ENCODE measurements at regions not wholly inside any gene's neighbourhood (a gene's known extent, or its start where the extent isn't known, plus 50 kb on each side); places are given as distances from the start of the nearest gene placed in this dataset.

- Histone ChIP-seq H3K4me3 (ENCODE audit: low read length) (no peak overlapping the region), H4K20me1 (ENCODE audit: control insufficient read depth, insufficient read depth, low read depth, low read length) (no peaks in the 10 kb centered on the region), H3K4me1 (ENCODE audit: control insufficient read depth, low read length) (no peaks in the 10 kb centered on the region), H3K27me3 (ENCODE audit: control insufficient read depth, low read length) (no peaks in the 10 kb centered on the region), H3K4me2 (ENCODE audit: low read length) (no peak overlapping the region), H3K36me3 (ENCODE audit: control insufficient read depth, low read length) (no peaks in the 10 kb centered on the region), H3F3A (ENCODE audit: control insufficient read depth, insufficient read depth) (no peaks in the 10 kb centered on the region), H3K9me3 (ENCODE audit: control insufficient read depth, insufficient read depth, low read length) (no peaks in the 10 kb centered on the region), H3K79me2 (ENCODE audit: control insufficient read depth, low read length) (no peaks in the 10 kb centered on the region), H3K9me2 (replicated peaks; ENCODE audit: control insufficient read depth, low read length) (no peaks in the 10 kb centered on the region), H3K27ac (ENCODE audit: low read depth, low read length) (no peak overlapping the region)
- TF ChIP-seq CTCF (IDR thresholded peaks at IDR 0.05; ENCODE audit: low read depth, low read length, poor library complexity, severe bottlenecking), result no peak
- no peak for TF ChIP-seq EZH2phosphoT487 (IDR thresholded peaks at IDR 0.05; ENCODE audit: borderline replicate concordance, low read length)
Observed at GRCh38 chr13:79870123-79870522, 389.2 kb downstream of the NDFIP2 start.

GRCh38 chr13:79869326-79869725, 388.4 kb downstream of the NDFIP2 start:
- Histone ChIP-seq H3F3A (ENCODE audit: control insufficient read depth, insufficient read depth) (no peaks in the 10 kb centered on the region), H3K27ac (ENCODE audit: low read depth, low read length) (no peak overlapping the region), H3K4me3 (ENCODE audit: low read length) (no peak overlapping the region), H3K36me3 (ENCODE audit: control insufficient read depth, low read length) (no peaks in the 10 kb centered on the region), H3K4me2 (ENCODE audit: low read length) (no peak overlapping the region), H4K20me1 (ENCODE audit: control insufficient read depth, insufficient read depth, low read depth, low read length) (no peaks in the 10 kb centered on the region), H3K27me3 (ENCODE audit: control insufficient read depth, low read length) (no peaks in the 10 kb centered on the region), H3K9me2 (replicated peaks; ENCODE audit: control insufficient read depth, low read length) (no peaks in the 10 kb centered on the region), H3K9me3 (ENCODE audit: control insufficient read depth, insufficient read depth, low read length) (no peaks in the 10 kb centered on the region), H3K79me2 (ENCODE audit: control insufficient read depth, low read length) (no peaks in the 10 kb centered on the region), H3K4me1 (ENCODE audit: control insufficient read depth, low read length) (no peaks in the 10 kb centered on the region)
- no peak for TF ChIP-seq CTCF (IDR thresholded peaks at IDR 0.05; ENCODE audit: low read depth, low read length, poor library complexity, severe bottlenecking)
- TF ChIP-seq EZH2phosphoT487 (IDR thresholded peaks at IDR 0.05; ENCODE audit: borderline replicate concordance, low read length), result no peak

- H3K4me1 ChIP-seq (ENCODE audit: control insufficient read depth, low read length), result no peaks in the 10 kb centered on the region
- H3K79me2 ChIP-seq (ENCODE audit: control insufficient read depth, low read length), result no peaks in the 10 kb centered on the region
- no peaks in the 10 kb centered on the region for H3K9me3 ChIP-seq (ENCODE audit: control insufficient read depth, insufficient read depth, low read length)
- H3F3A ChIP-seq (ENCODE audit: control insufficient read depth, insufficient read depth), result no peaks in the 10 kb centered on the region
- H3K27ac ChIP-seq (ENCODE audit: low read depth, low read length), result no peak overlapping the region
- H3K9me2 ChIP-seq (replicated peaks; ENCODE audit: control insufficient read depth, low read length), result no peaks in the 10 kb centered on the region
- no peaks in the 10 kb centered on the region for H3K36me3 ChIP-seq (ENCODE audit: control insufficient read depth, low read length)
- H3K4me3 ChIP-seq (ENCODE audit: low read length), result no peak overlapping the region
- no peak for TF ChIP-seq CTCF (IDR thresholded peaks at IDR 0.05; ENCODE audit: low read depth, low read length, poor library complexity, severe bottlenecking)
- H3K4me2 ChIP-seq (ENCODE audit: low read length), result no peak overlapping the region
- no peaks in the 10 kb centered on the region for H3K27me3 ChIP-seq (ENCODE audit: control insufficient read depth, low read length)
- no peaks in the 10 kb centered on the region for H4K20me1 ChIP-seq (ENCODE audit: control insufficient read depth, insufficient read depth, low read depth, low read length)
Observed at GRCh38 chr13:79867254-79867653, 386.3 kb downstream of the NDFIP2 start.

GRCh38 chr13:79866436-79866835, 385.5 kb downstream of the NDFIP2 start:
- Histone ChIP-seq H3K79me2 (ENCODE audit: control insufficient read depth, low read length) (no peaks in the 10 kb centered on the region), H3K9me3 (ENCODE audit: control insufficient read depth, insufficient read depth, low read length) (no peaks in the 10 kb centered on the region), H4K20me1 (ENCODE audit: control insufficient read depth, insufficient read depth, low read depth, low read length) (no peaks in the 10 kb centered on the region), H3K4me1 (ENCODE audit: control insufficient read depth, low read length) (no peaks in the 10 kb centered on the region), H3K27ac (ENCODE audit: low read depth, low read length) (no peak overlapping the region), H3K27me3 (ENCODE audit: control insufficient read depth, low read length) (no peaks in the 10 kb centered on the region), H3F3A (ENCODE audit: control insufficient read depth, insufficient read depth) (no peaks in the 10 kb centered on the region), H3K36me3 (ENCODE audit: control insufficient read depth, low read length) (no peaks in the 10 kb centered on the region), H3K4me2 (ENCODE audit: low read length) (no peak overlapping the region), H3K9me2 (replicated peaks; ENCODE audit: control insufficient read depth, low read length) (no peaks in the 10 kb centered on the region), H3K4me3 (ENCODE audit: low read length) (no peak overlapping the region)
- TF ChIP-seq CTCF (IDR thresholded peaks at IDR 0.05; ENCODE audit: low read depth, low read length, poor library complexity, severe bottlenecking) (no peak), EZH2phosphoT487 (IDR thresholded peaks at IDR 0.05; ENCODE audit: borderline replicate concordance, low read length) (no peak)

All from DOHH2 (cell line).